Stimulated activated CD8-positive, alpha-beta memory T cell treated with anti-CD3 and anti-CD28 coated beads, Interleukin-12 subunit alpha, Interleukin-12 subunit beta, amount 100 ng/mL, for 24 hours (primary cell): ENCODE measurements at regions not wholly inside any gene's neighbourhood (a gene's known extent, or its start where the extent isn't known, plus 50 kb on each side); places are given as distances from the start of the nearest gene placed in this dataset.
"Not testable (repeated sequence)": the region's sequence is repeated elsewhere in the genome, so short reads cannot be mapped to it uniquely, and the experiment has no call there.

Experiments used
- DNase-seq: peaks from one replicate; pipeline ENCODE4 v3.0.0-alpha.2; 2020; ENCODE audit errors: extremely low read depth

DNA sequence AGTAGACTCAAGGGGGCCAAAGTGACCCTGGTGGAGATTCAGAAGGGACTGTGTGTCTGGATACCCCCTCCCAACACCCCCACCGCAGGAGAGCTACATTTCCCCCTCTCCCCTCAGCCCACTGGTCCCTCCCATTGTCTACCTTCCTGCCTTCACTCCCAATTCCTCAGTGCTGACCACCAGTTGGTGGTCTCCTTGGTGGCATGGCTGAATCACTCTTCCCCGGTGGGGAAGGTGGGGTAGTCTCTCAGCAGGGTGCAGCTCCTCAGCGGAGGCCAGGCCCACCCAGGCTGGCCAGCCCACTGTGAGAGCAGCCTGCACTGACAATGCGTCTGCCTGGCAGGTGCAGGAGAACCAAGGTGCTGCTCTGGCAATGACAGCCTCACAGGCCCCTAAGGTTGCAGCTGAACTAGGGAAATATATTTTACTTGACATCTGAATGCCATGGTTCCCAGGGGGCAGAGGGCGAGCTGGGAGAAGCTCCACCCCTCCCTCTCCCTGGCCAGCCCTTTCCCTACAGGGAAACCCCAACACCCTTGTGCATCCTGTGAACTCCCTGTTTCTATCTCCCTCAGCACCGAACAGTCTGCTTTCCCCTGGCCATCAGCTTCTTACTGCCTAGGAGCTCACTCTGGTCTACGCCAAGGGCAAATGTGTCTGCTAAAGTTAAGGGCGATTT is 62.6 kb upstream of the PAX8 start:
- DNase-seq: no peak

DNA sequence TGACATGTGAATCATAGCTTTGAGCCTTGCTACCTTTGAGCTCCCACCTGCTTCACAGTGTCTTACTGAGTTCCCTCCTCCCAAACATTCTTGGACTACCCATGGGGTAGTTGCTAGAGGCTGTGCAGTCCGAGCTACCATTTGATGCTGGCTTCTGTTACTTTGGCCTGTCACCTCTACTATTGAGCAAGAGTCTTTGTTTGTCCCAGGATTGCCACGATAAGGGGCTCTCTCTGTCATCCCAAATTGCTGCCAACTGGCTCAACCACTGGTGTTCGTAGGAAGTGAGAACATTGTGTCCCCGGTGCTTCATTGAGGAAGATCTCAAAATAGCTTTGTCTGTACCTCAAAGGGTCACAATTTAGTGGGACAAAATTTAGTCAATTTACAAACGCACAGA is 59.1 kb upstream of the PAX8 start:
- DNase-seq: no peak

DNA sequence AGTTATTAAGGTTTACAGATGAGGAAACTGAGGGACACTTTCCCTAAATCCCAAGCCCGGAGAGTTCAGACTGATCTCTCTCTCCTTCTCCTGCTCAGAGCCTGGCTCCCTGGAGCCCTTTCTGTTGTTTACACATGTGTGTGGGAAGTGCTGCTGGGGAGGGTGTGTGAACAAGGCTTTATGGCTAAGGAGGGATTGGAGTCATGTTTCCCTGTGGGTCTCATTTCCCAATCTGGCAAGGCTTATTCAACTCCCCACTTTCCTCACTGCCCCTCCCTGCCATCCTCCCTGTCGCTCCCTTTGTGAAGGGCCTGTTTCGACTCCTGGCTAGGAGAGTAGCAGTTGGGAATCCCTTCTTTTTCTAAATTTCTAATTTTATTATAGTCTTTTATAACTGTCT is 57.3 kb upstream of the PAX8 start:
- not testable (repeated sequence) for DNase-seq

DNA sequence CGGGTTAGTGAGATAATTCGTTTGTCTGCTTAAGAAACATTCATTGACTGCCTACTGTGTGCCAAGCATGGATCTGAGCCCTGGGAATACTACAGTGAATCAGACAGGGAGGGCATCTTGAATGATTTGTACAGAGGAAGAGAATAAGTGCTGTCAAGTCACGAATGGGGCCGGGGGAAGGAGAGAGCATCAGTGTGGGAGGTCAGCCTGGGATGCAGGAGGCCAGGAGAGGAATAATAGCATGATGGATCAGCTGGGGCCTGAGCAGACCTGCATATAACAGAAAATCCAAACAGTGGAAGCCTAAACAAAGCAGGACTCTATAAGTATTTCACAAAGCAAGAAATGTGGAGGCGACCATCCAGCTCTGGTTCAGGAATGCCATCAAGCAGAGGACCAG is 55.4 kb upstream of the PAX8 start:
- no peak for DNase-seq

DNA sequence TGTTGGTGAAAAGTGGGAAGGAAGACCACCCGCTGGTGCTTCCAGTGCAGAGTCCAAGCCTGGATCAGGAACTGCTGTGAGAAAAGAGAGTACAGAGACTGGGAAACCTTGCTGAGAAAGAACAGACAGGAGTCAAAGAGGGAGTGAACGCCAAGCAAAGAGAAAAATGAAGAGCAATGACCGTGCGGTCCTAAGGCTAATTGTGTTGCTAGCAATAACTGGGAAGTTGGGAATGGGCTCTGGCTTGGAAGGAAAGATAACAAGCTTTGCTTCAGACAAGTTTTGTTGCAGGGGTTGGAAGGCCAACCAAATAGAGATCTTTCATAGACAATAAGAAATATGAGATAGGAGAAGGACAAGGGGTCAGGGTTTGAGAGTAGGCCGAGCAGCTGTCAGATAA is 55.0 kb upstream of the PAX8 start:
- not testable (repeated sequence) for DNase-seq

DNA sequence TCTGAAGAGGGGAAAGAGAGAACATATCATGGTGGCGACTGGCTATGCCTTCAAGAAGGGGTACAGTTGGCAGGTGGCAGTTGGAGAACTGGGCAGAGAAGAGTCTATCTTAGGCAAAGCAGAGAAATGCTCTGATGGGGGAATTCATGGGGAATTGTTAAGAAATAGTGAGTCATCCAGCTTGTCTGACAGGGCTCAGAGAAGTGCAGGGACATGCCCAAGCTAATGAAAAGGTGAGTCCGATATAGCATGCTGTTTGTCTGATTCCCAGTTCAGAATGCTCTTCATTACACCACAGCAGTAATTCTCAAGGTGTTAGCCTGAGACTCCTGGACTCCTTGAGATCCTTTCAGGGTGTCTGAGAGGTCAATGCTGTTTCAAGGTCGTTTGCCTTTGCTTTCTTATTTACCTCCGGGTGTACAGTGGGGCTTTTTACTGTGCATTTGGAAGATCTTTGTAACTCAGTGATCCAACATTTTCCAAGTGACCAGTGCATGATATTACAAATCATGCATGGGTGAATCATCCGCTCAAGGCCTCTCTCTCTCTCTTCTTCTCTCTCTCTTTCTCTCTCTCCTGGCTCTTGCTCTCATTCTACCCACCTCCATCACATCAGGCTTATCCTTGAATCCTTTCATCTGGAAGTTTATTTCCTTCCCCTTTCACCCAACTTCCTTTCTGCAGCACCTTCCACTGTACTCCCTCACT is 51.5 kb upstream of the PAX8 start:
- DNase-seq: not testable (repeated sequence)

DNA sequence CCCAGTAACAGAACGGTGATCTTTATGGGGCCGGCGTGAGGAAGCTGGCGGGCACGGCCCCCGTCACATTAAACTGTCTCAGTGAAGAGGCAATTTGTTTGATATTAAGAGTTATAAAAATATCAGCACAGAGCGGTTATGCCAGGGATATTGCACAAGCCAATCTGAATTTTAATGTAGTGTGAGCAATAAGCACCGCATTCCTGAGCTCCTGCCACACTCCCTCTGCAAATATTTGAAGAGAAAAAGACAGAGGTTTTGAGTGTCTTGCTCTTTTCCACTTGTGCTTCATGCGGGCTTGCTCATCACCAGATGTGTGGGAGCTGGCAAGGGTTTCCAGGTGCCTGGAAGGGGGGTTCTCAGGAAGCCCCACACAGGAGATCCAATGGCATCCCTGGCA is 50.3 kb upstream of the PAX8 start:
- DNase-seq: not testable (repeated sequence)

DNA sequence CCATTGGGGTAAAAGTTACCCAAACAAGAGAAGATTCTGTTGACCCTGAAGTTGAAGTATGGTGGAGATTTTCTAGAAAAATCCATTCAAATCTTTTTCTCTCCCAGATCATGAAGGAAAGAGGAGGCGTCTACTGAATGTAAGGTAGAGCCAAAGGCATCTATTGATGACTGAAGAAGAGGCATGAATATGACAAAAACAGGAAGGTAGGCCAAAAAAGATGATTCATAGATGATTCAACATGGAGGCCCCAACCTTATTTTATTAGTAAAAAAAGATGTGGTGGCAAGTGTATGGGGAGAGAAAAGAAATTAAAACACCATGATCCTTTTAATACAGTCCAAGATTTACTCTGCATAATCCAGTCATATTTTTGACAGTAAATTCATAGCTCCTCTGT is 49.9 kb upstream of the PAX8 start:
- DNase-seq: not testable (repeated sequence)
